ENCODE measurements at regions not wholly inside any gene's neighbourhood (a gene's known extent, or its start where the extent isn't known, plus 50 kb on each side); places are given as distances from the start of the nearest gene placed in this dataset.
A peak's percentile ranks its signal among the peaks of the same experiment; 100 is the strongest.

DNA sequence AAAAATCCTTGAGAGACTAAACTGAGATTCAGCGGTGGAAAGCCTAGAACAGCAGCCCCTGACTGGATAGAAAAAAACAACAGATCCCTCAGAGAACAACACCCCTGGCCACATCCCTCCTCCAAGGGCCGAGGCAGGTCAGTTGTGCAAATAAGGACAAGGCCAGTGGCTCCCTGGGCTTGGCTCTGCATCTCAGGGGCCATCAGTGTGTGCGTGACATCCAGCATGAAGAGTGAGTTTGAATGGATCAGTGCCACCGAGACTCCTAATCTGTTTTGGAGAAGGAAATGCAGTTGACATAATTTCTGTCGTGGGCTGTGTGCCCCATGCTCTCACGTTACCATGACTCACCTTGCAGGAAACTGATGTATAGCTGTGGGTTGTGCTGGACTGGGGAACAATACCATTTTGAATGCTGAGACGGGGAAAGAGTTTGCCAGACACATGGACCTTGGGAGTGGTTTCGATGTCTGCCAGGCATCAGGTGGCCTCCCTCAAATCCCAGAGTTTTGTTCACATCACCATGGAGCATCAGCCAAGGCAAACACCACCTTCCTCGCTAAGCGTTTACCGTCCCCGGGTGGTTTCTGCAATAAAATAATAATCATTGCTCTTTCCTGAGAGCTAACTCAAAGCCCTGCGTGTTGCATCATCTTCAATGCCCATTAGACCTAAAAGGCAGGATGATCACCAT is 153.2 kb upstream of the FZD8 start:
- peak overlapping the region in 3 of 12 donors; percentile 31 to 41 (median 41) for H3K27ac ChIP-seq
- H3K27me3 ChIP-seq = no peaks in the 10 kb centered on the region
- H3K4me3 ChIP-seq = no peak overlapping the region
- intact Hi-C loops (cut with DNase I) = no loop called here
- peak in 2 of 4 donors; percentile 11 to 32 for ATAC-seq
- TF ChIP-seq, protein P1, sequence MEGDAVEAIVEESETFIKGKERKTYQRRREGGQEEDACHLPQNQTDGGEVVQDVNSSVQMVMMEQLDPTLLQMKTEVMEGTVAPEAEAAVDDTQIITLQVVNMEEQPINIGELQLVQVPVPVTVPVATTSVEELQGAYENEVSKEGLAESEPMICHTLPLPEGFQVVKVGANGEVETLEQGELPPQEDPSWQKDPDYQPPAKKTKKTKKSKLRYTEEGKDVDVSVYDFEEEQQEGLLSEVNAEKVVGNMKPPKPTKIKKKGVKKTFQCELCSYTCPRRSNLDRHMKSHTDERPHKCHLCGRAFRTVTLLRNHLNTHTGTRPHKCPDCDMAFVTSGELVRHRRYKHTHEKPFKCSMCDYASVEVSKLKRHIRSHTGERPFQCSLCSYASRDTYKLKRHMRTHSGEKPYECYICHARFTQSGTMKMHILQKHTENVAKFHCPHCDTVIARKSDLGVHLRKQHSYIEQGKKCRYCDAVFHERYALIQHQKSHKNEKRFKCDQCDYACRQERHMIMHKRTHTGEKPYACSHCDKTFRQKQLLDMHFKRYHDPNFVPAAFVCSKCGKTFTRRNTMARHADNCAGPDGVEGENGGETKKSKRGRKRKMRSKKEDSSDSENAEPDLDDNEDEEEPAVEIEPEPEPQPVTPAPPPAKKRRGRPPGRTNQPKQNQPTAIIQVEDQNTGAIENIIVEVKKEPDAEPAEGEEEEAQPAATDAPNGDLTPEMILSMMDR (IDR thresholded peaks at IDR 0.05) = no peak
- TF ChIP-seq POLR2A (IDR thresholded peaks at IDR 0.05) = no peak
- 73 to 82% (median 78%) methylated on average over 13 of the region's 13 CpGs for WGBS, 4 donors
- no peaks in the 10 kb centered on the region for H3K36me3 ChIP-seq
- DNase-seq = peak in 1 of 5 donors; percentile 30
- H3K9me3 ChIP-seq = no peaks in the 10 kb centered on the region
- peaks cover 0 to 2% (median 0%) of the 10 kb centered on the region in 12 donors for H3K4me1 ChIP-seq

DNA sequence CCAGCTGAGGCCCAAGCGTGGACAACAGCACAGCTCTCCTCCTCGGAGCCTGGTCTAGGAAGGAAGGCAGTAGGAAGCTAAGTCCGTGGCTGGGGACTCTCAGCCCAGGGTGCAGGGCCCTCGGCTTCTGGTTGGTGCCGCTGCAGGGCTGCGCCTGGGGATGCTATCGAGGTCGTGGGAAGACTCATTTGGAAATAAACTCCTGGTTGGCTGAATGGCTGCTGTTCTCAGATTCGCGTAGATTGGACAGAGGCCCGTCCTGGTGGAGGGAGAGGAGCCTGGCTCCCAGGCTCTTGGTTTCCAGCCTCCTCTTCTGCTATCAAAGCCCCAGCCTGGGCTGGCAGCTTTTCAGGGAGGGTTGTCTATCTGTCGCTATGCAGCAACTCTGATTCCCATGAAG is 152.6 kb upstream of the FZD8 start:
- WGBS, 4 donors = 69 to 79% (median 73%) methylated on average over 12 of the region's 12 CpGs
- intact Hi-C loops (cut with DNase I) = no loop called here
- TF ChIP-seq POLR2A (IDR thresholded peaks at IDR 0.05) = no peak
- TF ChIP-seq, protein P1 (IDR thresholded peaks at IDR 0.05) = peak in 6 of 12 donors; percentile 6 to 55 (median 31)
- Histone ChIP-seq H3K4me3 (no peak overlapping the region), H3K36me3 (no peaks in the 10 kb centered on the region), H3K27me3 (no peaks in the 10 kb centered on the region), H3K9me3 (no peaks in the 10 kb centered on the region), H3K4me1 (peaks cover 0 to 2% (median 0%) of the 10 kb centered on the region in 12 donors), H3K27ac (peak overlapping the region in 4 of 12 donors; percentile 20 to 59 (median 41))
- DNase-seq (peak in 4 of 5 donors; percentile 26 to 59 (median 36)), ATAC-seq (peak in 3 of 4 donors; percentile 49 to 80 (median 80))

DNA sequence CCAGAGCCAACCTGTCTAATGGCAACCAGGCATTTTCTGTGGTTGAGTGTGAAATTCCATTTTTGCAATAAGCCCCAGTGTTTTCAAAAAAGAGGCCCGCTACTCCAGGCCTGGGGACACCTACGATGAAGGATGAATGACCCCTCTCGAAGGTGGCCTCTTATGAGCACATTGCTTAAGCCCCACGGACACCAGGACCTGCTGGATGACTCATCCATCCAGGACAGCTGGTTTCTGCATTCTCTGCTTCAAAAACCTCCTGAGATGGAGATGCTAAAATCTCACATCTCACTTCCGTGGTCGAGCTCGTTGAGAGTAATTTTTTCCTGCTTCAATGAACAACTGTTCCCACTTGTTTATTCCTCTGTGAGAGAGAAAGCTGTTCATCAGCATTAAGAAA is 150.2 kb upstream of the FZD8 start:
- 67 to 81% (median 72%) methylated on average over 7 of the region's 7 CpGs for WGBS, 4 donors
- Histone ChIP-seq H3K4me1 (peaks cover 0 to 2% (median 0%) of the 10 kb centered on the region in 12 donors), H3K27me3 (no peaks in the 10 kb centered on the region), H3K9me3 (peaks cover 0 to 9% (median 0%) of the 10 kb centered on the region in 12 donors), H3K36me3 (no peaks in the 10 kb centered on the region), H3K4me3 (no peak overlapping the region), H3K27ac (no peak overlapping the region)
- TF ChIP-seq POLR2A (IDR thresholded peaks at IDR 0.05) = no peak
- TF ChIP-seq, protein P1 (IDR thresholded peaks at IDR 0.05) = no peak
- no peak for ATAC-seq
- DNase-seq = no peak
- intact Hi-C loops (cut with DNase I) = no loop called here

DNA sequence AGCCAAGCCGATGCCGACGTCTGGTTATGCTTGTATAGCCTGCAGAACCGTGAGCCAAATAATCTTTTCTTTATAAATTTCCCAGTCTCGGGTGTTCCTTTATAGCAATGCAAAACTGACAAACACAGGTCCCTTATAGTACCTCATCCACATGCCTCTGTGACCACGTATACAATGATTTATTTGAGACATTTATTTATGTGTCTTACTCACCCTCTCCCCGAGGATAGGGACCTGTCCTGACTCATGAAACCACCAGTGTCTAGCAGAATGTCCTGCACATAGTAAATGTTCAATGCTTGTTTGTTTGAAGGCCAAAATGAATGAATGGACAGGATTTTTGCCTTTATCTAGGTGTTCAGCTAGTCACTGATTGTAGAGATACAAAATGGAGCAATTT is 147.9 kb upstream of the FZD8 start:
- 87 to 93% (median 91%) methylated on average over 7 of the region's 7 CpGs for WGBS, 4 donors
- no peak overlapping the region for H3K4me3 ChIP-seq
- no peak for DNase-seq
- H3K27ac ChIP-seq = no peak overlapping the region
- peaks cover 0 to 19% (median 0%) of the 10 kb centered on the region in 12 donors for H3K9me3 ChIP-seq
- H3K4me1 ChIP-seq = peaks cover 0 to under 1% (median 0%) of the 10 kb centered on the region in 12 donors
- TF ChIP-seq, protein P1 (IDR thresholded peaks at IDR 0.05) = no peak
- no peak for TF ChIP-seq POLR2A (IDR thresholded peaks at IDR 0.05)
- intact Hi-C loops (cut with DNase I) = no loop called here
- H3K36me3 ChIP-seq = no peaks in the 10 kb centered on the region
- no peak for ATAC-seq
- H3K27me3 ChIP-seq = no peaks in the 10 kb centered on the region
